DMS53 treated with DMSO at 0.1 percent for 48 hours (cell line): ENCODE measurements at regions not wholly inside any gene's neighbourhood (a gene's known extent, or its start where the extent isn't known, plus 50 kb on each side); places are given as distances from the start of the nearest gene placed in this dataset.
"Not testable (repeated sequence)": the region's sequence is repeated elsewhere in the genome, so short reads cannot be mapped to it uniquely, and the experiment has no call there.

ENCODE experiments used
- DNase-seq: peaks from one replicate; lab custom pipeline; 2025; ENCODE audit not compliant: unreplicated experiment; lab: John Stamatoyannopoulos, UW

DNA sequence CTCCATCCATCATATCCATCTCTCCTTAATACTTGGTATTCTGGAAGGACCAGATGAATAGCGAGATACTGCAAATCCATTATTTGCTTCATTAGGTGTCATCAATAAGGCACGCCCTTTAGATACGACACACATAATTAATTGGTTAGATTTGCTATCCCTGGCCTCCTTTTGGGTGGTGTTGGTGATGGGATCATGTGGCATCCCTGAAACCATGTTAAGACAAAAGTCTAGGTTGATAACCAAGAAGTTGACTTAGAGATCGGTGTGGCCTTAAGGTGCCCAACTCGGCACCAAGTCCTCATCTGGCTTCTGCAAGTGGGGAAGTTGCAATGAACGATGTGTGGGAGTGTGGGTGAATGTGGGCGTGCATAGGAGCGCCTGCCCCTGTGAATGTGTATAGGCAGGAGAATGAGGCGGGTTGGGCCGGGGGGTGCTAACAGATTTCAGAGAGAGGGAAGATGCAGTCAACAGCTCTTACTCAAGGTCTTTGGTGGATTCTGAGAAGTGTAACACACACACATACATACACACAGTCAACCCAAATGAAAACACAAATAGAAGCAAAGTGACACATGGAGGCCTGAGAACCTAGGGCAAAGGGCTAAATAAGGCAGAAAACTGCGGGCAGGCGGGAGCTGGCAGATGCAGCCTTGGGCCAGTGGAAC lies 415.7 kb upstream of the ESRRG start:
- no peak for DNase-seq

- DNase-seq, result no peak
Observed at GRCh38 chr1:217138173-217138765, 415.0 kb upstream of the ESRRG start.

DNA sequence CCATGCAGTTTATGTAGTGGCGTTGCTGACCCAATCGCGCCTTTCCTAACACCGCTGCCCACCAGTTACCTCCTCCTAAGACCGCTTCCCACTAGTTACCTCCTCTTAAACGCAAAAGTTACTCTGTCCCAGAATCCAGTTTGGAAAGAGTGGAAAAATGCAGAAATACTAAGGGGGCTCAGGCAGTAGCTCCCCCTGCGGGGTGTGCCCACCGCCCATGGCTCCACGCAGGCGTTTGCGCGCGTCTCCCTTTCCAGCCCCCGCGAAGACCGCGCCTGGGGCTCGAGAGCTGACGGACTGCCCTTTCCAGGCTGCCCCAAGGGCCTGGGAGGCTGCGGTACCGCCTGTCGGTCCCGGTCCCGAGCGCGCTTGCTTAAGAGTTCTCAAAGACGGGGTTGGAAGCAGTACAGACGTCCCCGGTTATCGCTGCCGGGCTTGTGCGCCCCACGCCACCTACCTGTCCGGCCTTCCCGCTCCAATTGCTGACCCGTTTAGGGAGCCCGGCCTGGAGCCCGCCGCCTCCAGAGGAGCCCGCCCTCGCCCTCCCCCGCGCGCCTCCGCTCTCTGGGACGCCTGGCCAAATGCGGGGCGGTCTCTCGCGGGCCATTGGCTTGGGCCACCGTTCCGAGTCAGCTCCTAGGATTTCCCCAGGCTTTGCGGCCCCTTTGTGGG lies 414.1 kb upstream of the ESRRG start:
- no peak for DNase-seq

- no peak for DNase-seq
Observed at GRCh38 chr1:217136895-217137205, 413.6 kb upstream of the ESRRG start.

DNA sequence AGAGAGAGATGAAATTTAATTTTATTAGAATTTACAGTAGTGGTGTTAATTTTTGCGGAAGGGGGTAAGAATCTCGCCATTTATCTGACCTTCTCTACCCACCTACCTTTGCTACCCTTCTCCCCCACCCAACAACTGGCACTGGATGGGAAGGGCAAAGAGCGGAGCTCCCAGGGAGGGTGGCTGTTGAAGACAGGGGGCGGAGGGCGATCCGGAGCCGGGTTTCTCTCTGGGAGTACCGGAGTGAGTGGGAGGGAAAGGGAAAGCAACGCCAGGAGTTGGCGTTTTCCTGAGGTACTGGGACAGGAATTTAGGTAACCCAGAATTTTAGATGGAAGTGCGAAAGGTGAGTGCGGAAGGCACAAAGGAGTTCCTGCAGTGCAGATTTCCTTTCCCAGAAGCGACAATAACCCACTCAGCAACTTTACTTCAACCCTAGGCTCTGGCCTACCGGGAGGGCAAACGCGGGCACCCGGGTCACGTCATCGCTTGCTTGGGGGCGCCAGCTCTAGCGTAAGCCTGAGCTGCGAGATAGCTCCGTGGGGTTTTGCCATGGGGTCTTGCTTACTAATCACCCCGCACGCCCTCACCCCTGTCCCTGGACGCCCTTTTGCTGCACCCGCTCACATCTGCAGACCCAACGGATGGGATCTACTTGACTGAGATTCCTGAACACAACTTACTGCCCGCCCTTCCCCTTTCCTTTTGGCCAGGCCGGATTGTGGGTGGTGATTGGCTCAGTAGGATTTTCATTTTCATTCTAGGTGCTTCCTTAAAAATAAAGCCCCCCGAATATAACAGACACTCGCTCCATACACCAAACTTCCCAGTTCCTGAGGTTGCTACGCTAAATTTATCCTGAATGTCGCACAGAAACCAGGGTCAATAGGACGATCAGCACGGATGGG lies 413.0 kb upstream of the ESRRG start:
- peak; percentile 26 for DNase-seq

- peak; percentile 42 for DNase-seq
Observed at GRCh38 chr1:217135569-217135915, 412.3 kb upstream of the ESRRG start.

GRCh38 chr1:217134857-217135568 lies 411.8 kb upstream of the ESRRG start:
- peak; percentile 81 for DNase-seq

DNA sequence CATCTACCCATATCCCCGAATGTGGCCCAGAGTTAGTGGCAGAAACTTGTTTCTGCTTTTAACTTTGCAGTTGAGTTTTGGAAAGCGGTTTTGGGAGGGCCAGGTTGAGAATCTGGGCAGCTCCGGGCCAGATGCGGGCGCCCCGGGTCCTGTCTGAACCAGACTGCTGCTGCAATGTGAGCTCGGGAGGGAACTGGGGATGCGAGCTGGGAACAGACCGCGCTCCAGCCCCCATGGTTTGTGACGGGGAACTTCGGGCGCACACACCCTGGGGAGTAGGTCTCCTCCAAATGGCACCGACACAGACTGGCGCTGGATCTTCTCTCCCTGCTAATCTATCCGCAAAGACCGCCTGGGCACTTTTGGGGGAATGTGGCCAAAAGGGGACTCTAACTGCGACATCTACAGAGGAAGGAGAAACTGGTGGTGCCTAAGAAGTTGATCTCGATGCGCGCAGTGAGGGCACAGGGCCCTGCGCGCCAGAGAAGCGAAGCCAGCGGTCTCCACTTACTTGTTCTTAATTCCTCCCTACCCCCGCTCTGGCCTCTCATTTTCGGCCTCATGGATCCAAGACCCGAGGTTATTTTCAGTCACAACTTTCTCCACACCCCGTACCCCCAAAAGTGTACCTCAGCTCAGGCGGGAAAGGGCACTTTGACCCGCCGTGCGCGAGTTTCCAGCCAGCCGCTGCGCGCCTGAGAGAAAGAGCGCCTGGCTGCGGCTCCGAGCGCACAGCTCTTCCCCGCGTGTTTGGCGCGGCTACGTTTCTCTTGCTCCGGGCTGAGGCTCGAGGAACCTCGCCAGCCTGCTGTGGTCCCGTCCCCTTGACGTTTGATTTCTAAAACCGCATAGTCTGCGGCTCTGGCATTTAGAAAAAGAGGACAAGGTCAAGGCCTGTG lies 411.0 kb upstream of the ESRRG start:
- peak; percentile 81 for DNase-seq

GRCh38 chr1:217133092-217133491 lies 409.9 kb upstream of the ESRRG start:
- DNase-seq, result no peak

DNA sequence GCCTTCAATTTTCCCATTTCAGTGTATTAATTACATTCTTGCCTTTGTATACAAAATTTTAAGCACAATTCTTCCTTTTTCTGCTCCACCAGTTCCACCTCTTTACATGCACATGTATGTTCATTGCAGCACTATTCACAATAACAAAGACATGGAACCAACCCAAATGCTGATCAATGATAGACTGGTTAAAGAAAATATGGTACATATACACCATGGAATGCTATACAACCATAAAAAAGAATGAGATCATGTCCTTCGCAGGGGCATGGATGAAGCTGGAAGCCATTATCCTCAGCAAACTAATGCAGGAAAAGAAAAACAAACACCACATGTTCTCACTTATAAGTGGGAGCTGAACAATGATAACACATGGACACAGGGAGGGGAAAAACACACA lies 400.1 kb upstream of the ESRRG start:
- not testable (repeated sequence) for DNase-seq

GRCh38 chr1:217117973-217118465 lies 394.8 kb upstream of the ESRRG start:
- no peak for DNase-seq

GRCh38 chr1:217115404-217116380 lies 392.5 kb upstream of the ESRRG start:
- no peak for DNase-seq

- no peak for DNase-seq
Observed at GRCh38 chr1:217109928-217110327, 386.7 kb upstream of the ESRRG start.

DNA sequence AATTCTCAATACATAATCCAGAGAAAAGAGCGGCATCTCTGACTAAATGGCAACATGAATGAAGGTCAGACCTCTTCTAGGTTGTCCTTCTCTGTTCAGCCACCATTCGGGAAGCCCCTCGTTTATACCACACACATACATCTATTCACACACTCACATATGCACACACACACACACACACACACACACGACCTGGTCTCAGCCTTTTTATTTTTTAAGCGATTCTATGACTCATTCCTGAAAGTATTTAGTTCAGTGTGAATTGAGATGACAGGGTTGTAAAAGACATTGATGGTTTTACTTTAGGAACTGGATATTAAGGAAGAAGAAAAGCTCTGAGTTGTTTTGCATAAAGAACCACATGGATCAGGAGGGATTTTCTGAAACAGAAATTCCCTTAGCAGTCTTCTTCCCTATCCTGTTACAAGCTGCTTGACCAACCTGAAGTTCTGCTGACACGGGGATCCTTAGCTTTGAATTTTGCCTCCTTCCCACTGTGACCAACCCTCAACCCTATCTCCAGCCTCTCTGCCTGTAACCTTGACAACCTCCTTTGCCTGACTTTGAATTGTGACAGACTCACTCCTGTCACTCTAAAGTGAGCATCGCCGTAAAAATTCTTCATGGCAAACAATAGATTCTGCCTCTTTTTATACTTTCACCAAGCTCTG lies 383.1 kb upstream of the ESRRG start:
- DNase-seq, result no peak

- DNase-seq, result no peak
Observed at GRCh38 chr1:217105437-217105836, 382.2 kb upstream of the ESRRG start.

GRCh38 chr1:217097819-217098218 lies 374.6 kb upstream of the ESRRG start:
- no peak for DNase-seq

DNA sequence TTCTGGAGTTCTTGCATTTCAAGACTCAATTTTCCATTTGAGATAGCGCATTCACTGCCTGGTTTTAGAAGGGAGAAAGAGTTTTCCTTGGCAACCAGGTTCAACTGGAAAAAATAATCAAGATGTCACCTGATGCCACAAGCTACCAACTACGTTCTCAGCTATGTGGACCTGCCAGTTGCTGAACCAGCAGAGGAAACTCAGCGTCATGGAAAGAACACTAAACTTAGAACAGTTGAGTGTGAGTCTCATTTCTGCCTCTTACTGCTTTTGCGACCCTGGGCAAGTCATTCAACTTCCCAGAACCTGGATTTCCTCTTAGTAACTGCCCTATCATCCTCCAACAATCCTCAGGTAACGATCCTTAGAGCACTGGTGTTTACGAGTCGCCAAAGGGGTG lies 373.0 kb upstream of the ESRRG start:
- DNase-seq, result no peak

DNA sequence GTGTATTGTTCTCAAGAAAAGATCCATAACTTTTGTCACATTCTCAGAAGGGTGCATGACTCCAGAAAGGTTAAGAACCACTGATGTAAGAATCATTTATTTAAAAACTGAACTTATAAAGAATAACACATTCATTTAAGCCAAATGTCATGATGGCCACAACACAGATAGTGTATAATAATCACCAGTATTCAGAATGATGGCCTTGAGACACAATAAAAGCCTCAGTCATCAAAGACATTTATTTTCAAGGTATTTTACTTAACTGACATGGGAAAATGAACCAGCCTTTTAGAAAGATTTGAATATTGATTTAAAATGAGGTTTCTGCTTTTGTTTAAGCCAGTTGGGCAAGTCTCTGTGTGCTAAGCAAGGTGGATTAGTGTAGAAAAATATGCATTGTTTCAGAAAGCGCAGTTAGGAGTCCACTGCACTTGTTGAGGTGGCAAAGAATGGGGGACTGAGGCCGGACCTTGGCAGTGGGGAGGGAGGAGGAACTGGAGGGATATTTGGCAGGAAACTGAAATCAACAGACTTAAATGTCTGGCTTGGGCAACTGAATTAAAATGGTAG lies 371.9 kb upstream of the ESRRG start:
- DNase-seq, result no peak
